ENCODE measurements at regions not wholly inside any gene's neighbourhood (a gene's known extent, or its start where the extent isn't known, plus 50 kb on each side); places are given as distances from the start of the nearest gene placed in this dataset.

DNA sequence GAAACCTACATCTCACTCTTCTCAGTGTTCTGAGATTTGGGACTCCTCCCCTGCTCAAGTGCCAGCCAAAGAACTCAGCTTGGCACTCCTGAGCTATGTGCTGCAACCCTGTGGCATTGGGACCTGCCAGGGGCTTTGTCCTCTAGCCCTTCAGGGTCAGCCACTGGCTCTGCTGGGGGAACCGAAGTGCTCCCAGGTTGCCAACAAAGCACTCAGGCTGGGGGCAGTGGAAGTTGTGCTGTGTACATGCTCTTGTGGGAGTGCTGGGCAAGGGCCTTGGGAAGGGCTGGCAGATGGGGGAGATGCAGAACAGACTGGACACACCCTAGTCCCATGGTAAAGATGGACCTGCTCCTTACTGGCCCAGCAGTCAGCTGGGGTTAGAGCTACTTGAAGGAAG is 498.6 kb downstream of the CAAP1 start:
- no peak for DNase-seq (ENCODE audit: low read depth)

DNA sequence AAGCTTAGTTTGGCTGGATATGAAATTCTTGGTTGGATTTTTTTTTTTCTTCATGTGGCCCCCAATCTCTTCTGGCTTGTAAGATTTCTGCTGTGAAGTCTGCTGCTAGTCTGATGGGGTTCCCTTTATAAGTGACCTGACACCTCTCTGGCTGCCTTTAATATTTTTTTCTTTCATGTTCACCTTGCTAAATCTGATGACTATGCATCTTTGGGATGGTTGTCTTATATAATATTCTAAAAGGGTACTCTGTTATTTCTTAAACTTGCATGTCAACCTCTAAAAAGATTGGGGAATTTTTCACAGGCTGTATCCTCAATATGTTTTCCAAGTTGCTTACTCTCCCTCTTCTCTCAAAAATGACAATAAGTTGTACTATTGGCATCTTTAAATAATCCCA is 500.0 kb downstream of the CAAP1 start:
- DNase-seq (ENCODE audit: low read depth) = no peak

DNA sequence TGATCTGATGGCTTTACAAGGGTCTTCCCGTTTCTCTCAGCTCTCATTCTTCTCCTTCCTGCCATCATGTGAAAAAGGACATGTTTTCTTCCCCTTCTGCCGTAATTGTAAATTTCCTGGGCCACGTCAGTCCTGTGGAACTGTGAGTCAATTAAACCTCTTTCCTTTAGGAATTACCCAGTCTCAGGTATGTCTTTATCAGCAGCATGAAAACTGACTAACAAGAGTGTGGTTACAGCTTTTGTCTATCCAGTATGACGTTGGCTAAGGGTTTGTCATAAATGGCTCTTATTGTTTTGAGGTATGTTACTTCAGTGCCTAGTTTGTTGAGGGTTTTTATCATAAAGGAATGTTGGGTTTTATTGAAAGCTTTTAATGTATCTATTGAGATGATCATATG is 501.6 kb downstream of the CAAP1 start:
- no peak for DNase-seq (ENCODE audit: low read depth)

DNA sequence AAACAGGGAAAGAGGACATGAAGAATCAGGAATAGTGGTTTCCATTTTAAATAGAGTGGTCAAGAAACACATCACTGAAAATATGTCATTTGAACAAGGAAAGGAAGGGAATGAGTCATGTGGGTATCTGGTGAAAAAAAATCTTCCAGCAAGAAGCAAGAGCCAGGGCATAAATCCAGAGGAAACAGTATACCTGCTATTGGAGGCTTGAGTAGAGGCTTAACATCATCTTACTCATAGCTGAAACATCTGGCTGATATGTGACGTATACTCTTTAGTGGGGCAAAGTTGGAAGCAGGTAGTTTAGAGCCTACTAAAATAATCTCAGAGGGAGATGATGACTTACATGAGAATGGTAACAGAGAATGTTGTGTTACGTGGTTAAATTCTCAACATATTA is 517.2 kb downstream of the CAAP1 start:
- no peak for DNase-seq (ENCODE audit: low read depth)

DNA sequence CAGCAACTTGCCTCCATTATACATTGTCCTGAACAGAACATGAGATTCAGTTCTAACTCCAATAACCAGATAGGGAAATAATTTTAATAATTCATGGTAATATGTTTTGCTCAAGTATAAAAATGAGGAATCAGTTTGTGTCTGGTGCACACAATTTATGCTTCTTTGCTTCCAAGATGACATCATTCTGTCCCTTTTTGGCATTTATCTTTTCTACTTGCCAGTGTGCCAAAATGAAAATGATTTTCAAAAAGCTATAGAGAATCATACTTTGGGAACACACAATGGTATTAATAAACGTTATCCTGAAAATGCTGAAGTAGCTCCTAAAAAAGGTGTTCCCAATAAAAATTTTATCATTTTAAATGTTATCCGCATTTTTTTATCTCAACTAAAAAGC is 519.0 kb downstream of the CAAP1 start:
- no peak for DNase-seq (ENCODE audit: low read depth)

DNA sequence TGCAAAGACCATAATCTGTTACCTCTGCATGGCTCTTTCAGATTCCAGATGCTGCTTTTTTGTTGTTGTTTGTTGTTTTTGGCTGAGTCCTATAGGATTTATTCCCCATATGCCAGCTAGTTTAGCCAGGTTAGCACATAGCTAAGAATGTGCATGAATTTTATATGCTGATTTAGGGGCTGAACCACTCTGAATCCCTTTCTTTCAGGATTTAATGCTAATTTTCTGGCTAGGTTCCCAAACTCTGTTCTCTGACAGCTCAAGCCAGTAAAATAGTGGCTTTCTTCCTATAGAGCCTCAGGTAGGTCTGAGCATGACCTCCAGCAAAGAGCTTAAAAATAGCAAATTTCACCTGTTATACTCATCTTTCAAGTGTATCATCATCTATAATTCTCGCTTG is 521.4 kb downstream of the CAAP1 start:
- DNase-seq (ENCODE audit: low read depth) = no peak

DNA sequence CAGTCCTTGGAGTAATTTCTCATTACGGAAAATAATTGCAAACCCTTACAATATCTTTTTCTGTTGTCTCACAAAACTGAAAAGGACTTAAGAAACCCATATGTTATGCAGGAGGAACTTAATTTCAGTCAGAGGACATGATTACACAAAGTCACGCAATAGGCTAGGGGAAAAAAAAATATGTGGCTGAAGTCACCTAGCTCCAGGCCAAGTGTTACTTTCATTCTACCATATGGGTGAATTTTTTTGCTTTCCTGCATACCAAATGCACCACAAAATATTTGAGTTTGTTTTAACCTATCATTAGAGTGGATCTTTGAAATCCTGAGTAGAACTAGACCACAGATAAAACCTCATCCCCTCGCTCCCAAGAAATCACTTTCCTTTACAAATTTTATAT is 523.5 kb downstream of the CAAP1 start:
- no peak for DNase-seq (ENCODE audit: low read depth)

DNA sequence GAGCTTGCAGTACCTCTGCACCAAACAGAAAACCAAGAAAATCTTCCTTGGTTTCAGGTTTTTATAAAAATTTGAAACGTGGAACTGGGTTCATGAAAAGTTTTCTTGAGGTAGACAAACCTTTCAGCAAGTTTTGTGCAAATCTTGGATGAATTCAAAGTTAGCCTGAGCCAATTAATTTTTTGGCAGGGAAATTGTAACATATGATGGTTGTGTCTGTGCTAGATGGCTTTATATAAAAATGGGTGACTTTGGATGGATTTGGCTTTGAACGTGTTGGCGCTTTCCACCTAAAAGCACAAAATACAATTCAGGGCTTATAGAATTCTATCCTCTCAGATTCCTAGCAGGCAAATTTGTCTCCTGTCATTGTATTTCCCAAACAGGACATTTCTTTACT is 524.4 kb downstream of the CAAP1 start:
- DNase-seq (ENCODE audit: low read depth) = no peak

DNA sequence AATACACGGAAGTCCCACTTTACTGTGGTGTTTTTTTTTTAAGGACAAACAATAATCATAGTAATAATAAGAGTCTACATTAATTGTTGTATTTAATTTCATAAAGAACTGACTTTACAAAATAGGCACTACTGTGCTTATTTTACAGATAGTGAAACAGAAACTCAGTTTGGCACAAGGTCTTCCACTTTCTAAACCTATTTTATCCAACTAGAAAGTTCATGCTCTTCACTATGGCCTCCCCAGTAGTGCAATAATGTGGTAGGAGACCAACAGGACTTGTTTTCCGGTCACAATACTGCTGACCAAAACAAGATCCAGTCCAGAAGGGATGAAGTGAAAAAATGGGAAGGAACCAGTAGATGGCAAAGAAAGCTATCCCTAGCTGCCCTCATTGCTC is 531.6 kb downstream of the CAAP1 start:
- DNase-seq (ENCODE audit: low read depth) = no peak

DNA sequence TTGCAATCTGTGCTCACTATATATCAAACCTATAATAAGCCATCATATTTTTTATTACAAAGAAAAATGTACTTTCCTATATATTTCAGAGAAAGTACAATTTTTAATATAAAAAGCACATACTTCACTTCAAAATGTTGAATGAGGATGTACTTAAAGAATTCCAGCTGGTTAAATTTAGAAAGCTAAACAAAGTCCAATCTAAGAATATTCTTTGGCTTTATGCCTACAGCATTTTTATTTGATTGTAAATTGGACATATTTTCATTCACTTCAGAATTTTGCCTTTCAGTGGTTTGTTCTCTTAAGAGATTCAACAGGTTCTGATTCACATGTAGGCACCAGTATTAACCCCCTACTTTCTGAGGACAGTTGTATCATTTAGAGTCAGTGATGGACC is 533.8 kb downstream of the CAAP1 start:
- no peak for DNase-seq (ENCODE audit: low read depth)

DNA sequence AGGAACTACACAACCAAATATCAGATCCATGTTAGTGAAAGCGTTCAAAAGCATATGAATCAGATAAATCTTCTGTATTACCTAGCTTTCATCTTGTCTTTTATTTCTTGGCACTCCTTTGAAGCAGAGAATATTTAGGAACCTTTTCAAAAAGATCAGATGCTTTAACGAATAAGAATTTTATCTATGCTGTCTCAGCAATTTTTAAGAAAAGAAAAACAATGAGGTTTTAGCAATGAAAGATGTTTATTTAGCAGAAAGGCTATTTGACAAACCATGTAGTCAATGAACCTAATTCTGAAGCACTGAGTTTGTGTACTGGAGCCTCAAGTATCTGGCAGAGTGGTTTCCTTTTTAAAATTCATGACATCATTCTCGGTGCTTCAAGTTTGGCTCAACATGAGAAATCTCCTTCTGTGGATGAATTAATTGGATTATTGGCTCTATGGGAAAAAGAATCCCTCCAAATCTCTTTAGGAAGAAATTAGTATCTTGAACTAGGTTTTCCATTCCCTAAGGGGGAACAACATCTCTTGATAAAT is 534.7 kb downstream of the CAAP1 start:
- DNase-seq (ENCODE audit: low read depth) = no peak

DNA sequence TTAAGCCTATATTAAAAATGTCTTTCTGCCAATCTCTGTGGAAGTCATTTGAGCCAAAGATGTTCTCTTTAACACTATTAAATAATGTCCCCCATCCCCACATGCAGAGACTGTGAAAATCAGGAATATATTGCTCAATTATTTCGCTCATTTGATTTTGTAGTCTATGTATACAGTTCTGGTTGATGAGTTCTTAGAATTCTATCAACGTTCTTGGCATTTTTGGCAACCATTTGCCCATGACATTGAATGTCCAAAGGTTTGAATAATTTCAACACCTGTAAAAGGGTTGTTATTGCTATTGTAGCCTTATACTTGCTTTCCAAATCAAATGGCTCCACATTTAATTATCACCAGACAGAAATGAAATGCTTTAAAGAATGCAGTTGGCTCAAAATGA is 536.1 kb downstream of the CAAP1 start:
- DNase-seq (ENCODE audit: low read depth) = no peak

DNA sequence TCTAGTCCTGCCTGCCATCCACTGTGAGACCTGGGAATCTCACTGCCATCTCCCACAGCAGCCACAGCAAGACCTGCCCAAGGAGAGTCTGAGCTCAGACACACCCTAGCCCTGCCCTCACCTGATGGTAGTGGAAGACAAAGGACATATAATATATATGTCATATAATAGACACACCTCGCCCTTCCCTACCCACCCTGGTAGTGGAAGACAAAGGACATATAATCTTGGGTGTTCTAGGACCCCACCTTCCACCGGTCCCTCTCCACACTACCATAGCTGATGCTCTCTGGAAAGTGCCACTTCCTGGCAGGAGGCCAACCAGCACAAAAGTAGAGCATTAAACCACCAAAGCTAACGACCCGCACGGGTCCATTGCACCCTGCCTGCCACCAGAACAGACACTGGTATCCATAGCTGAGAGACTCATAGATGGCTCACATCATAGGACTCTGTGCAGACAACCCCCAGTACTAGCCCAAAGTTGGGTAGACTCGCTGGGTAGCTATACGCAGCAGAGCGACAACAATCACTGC is 545.6 kb downstream of the CAAP1 start:
- DNase-seq (ENCODE audit: low read depth) = no peak

DNA sequence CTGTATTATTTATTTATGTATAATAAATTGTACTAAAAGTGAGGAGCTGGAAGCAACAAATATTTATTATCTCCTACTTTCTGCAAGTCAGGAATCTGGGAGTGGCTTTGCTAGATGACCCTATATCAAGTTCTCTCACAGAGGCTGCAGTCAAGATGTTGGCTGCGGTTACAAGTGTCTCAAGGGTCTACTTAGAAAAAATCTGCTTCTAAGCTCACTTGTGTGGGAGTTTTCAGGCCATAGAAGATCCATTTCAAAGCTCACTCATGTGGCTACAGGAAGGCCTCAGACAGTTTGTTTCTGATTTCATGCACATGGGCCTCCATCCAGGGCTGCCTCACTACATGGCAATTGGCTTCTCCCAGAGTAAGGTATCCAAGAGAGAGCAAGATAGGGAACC is 551.1 kb downstream of the CAAP1 start:
- no peak for DNase-seq (ENCODE audit: low read depth)

DNA sequence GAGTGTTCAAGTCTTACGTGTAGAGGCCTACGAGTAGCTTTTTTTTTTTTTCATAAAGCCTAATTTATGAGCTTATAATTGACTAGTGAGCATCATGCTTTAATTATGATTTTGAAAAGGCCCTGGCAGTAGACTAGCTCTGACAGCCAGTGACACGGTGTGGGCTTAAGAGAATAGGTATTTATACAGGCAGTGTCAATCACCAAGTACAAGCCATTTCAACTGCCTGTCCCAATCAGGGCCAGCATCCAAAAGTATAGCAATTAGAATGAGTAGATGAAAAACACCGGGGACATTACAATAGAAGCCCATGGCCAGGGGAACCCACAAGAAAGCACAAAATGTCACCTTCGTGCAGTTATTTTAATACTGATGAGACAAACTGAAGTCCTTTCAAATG is 552.8 kb downstream of the CAAP1 start:
- no peak for DNase-seq (ENCODE audit: low read depth)

DNA sequence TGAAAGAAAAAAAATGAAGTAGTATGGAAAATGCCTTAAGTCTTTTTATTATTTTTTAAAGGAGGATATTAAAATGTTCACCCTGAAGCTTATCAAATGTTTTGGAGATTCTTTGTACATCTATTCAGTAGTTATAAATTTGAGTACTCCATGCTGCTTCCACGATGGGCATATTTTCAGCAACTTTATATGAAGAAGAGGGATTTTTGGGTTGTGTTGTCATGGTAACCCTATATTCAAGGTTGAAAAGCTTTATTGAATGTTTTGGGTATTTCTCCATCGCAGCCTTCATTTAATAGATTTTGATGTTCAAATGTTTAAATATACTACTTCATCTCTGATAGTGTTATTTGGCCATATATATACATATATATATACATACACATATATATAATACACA is 557.5 kb downstream of the CAAP1 start:
- DNase-seq (ENCODE audit: low read depth) = no peak

DNA sequence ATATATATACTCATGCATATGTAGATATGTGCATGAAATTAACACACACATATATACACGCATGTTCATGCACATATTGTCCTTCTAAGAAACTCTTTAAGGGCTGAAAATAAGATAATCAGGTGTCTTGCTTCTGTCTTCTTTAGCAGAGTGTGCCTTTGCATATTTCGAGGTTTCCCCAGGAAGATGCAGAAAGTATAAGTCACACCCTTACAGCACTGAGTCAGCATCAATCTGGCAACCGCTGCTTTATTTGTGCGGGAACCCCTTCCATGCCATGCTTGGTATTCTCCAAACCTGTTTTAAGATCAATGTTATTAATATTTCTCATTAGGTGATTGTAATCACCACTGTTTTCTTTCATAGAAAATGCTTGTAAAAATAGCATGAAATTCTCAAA is 557.9 kb downstream of the CAAP1 start:
- no peak for DNase-seq (ENCODE audit: low read depth)

DNA sequence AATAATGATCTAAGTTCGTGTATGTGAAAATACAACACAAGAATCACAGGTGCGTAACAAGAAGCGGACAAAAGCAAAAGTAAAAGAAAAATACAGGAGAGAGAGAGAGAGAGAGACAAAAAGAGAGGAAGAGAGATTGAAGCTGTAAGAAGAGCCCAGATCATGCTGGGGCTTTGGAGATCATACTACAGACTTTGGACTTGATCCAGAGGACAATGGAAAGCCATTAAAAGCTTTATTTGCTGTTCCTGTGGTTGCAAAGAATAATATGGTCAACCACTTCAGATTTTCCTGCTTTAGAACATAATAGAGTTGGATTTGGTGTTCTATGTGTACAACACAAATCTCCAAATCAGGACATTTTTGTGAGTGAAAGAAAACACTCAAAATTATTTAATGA is 561.4 kb downstream of the CAAP1 start:
- no peak for DNase-seq (ENCODE audit: low read depth)

DNA sequence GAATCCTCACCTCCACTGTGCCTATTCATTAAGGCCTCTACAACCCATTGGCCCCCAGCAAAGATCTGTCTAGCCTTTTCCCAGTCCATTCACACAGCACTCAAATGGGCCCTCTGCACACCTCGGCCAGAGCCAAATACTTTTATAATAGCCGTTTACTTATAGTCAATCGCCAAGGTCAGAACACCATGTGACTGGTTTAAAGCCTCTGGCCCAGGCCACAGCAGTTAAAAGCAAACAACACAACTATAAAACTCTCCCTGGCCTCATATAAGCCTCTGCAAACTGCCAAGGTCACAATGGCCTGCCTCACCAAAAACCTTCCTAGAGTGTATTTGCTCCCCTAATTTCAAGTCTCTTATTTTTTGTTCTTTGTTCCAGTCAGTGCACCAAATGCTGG is 562.6 kb downstream of the CAAP1 start:
- no peak for DNase-seq (ENCODE audit: low read depth)

DNA sequence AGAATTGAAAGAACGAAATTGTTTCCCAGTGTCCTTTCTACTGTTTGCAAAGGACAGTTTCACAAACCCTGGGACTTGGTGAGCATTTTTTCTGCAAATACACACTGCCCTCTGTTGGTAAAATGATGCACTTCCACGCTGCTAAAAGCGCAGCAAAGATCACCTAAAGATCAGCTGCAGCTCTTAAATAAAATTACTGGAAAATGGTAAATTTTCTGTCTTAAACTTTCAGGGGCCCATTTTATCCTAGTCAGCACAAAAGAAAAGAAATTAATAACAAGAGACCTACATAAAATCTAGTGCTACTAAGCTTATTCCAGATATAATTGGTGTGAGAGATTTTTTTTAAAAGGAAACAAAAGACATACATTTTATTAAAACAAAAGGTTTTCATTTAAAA is 566.0 kb downstream of the CAAP1 start:
- DNase-seq (ENCODE audit: low read depth) = peak; percentile 77

DNA sequence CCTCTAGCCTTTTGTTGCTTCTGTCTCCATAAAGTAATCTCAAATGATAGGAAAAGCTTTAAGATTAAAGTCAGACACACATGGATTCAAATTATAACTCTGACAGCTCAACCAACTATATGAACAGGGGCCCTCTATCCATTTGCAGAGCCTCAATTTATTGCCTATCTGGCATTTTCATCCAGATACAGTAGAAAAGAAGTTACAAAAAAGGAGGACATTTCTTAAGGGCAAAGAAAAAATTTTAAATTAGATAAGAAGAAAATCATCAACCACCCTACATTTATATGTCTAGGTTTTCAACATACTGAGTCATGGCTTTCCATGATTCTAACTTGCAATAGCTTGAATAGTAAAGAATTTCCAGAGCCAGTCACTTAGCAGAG is 567.2 kb downstream of the CAAP1 start:
- DNase-seq (ENCODE audit: low read depth) = no peak

DNA sequence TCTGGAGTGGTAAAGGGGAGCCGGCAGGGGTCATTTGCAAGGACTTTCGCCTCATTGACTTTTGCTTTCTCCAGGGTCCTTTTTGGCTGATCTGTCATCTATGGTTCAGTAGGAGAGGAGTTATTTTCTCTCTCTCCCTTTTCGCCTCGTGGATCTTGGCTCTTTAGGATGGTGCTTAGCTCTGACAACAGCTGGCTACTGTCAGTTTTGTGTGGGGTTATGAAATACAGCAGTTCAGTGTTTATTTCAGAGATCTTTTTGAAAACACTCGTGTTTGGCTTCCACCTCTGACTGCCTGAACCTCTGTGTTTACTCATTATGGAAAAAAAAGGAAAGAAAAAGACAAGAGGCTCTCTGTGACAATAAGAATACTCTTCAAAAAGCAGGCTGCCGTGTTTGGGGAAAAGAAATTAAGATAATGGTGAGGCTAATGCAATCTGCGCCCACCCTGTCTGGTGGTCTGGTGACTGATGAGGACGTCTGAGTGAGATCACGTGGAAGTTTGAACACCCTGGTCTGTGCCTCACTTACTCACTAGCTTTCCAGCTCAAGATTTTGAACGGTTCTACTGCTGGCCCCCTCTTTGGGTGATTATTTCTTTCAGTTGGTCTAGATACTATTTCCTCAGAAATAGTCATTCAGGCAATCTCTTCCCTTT is 567.7 kb downstream of the CAAP1 start:
- DNase-seq (ENCODE audit: low read depth) = peak; percentile 66

DNA sequence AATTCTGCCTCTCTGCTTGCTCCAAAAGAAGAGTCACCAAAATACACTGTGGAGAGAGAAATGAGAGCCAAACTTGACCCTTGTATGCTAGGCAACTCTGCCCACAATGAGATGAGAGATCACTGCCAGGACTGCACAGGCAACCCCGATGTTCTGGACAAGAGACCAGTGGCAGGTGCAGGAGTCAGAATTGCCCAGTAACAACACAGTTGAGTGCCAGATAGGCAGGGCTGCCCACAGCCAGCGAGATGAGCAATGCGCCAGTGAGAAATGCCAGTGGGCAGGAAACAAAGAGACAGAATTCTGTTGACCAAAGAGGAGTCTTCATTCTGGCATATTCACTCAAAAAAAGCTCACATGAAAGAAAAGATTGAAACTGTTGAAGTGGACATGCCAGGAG is 570.7 kb downstream of the CAAP1 start:
- DNase-seq (ENCODE audit: low read depth) = peak; percentile 73

DNA sequence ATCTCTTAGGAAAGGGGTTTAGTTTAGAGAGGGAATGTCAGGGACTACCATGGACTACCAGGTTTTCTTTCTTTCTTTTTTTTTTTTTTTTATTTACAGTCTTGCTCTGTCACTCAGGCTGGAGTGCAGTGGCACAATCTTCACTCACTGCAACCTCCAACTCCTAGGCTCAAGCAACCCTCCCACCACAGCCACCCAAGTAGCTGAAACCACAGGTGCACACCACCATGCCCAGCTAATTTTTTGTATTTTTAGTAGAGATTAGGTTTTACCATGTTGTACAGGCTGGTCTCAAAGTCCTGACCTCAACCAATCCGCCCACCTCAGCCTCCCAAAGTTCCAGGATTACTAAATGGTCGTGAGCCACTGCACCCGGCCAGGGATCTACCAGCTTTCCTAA is 572.7 kb downstream of the CAAP1 start:
- DNase-seq (ENCODE audit: low read depth) = no peak
